M059J (cell line): ENCODE measurements at regions not wholly inside any gene's neighbourhood (a gene's known extent, or its start where the extent isn't known, plus 50 kb on each side); places are given as distances from the start of the nearest gene placed in this dataset.
A peak's percentile ranks its signal among the peaks of the same experiment; 100 is the strongest.

Experiments used
- DNase-seq: peaks from one replicate; pipeline ENCODE4 v3.0.0-alpha.2; 2012; ENCODE audit warnings: low read depth

GRCh38 chr7:16978358-16979244 lies 96.8 kb upstream of the AGR3 start:
- peak; percentile 88 for DNase-seq

- DNase-seq, result no peak
Measured at GRCh38 chr7:16980539-16980938, 98.8 kb upstream of the AGR3 start.

GRCh38 chr7:16982640-16983350 lies 101.0 kb upstream of the AGR3 start:
- peak; percentile 59 for DNase-seq

- DNase-seq, result no peak
Measured at GRCh38 chr7:16984375-16984774, 102.6 kb upstream of the AGR3 start.

- DNase-seq, result no peak
Measured at GRCh38 chr7:16985621-16986020, 103.8 kb upstream of the AGR3 start.

- no peak for DNase-seq
Measured at GRCh38 chr7:16986755-16987154, 105.0 kb upstream of the AGR3 start.

- DNase-seq, result peak; percentile 94
Measured at GRCh38 chr7:16989811-16990413, 108.1 kb upstream of the AGR3 start.

GRCh38 chr7:16991551-16991950 lies 109.8 kb upstream of the AGR3 start:
- no peak for DNase-seq

GRCh38 chr7:16993543-16993942 lies 111.8 kb upstream of the AGR3 start:
- DNase-seq, result peak; percentile 73

- DNase-seq, result no peak
Measured at GRCh38 chr7:16998481-16999051, 116.8 kb upstream of the AGR3 start.

GRCh38 chr7:16999541-17000267 lies 117.9 kb upstream of the AGR3 start:
- no peak for DNase-seq

- no peak for DNase-seq
Measured at GRCh38 chr7:17005271-17005670, 123.5 kb upstream of the AGR3 start.

GRCh38 chr7:17007841-17008240 lies 126.1 kb upstream of the AGR3 start:
- peak; percentile 72 for DNase-seq

GRCh38 chr7:17009007-17009719 lies 127.4 kb upstream of the AGR3 start:
- no peak for DNase-seq

GRCh38 chr7:17009933-17010332 lies 128.2 kb upstream of the AGR3 start:
- no peak for DNase-seq

GRCh38 chr7:17010637-17011300 lies 129.0 kb upstream of the AGR3 start:
- DNase-seq, result no peak

- no peak for DNase-seq
Measured at GRCh38 chr7:17013204-17013603, 131.4 kb upstream of the AGR3 start.

- DNase-seq, result no peak
Measured at GRCh38 chr7:17014686-17015085, 132.9 kb upstream of the AGR3 start.

GRCh38 chr7:17015598-17016031 lies 133.8 kb upstream of the AGR3 start:
- peak; percentile 76 for DNase-seq

- DNase-seq, result no peak
Measured at GRCh38 chr7:17016402-17017010, 134.7 kb upstream of the AGR3 start.
